Prostate gland (tissue), 2 donors: ENCODE measurements at regions not wholly inside any gene's neighbourhood (a gene's known extent, or its start where the extent isn't known, plus 50 kb on each side); places are given as distances from the start of the nearest gene placed in this dataset.

Experiments
- DNase-seq: peaks from one replicate; pipeline ENCODE4 v3.0.0-alpha.2; 2019; ENCODE audit warnings: low spot score
- H3K27ac ChIP-seq, 2 donors: fragments of 200-600 bp; sonication (generic); 2 replicates each; pipeline ENCODE4 v1.5.1; 2017 to 2019
- H3K27me3 ChIP-seq: fragments of 200-600 bp; sonication (generic); replicated peaks from 2 replicates; pipeline ENCODE4 v1.5.1; 2019; ENCODE audit not compliant: insufficient read depth
- H3K36me3 ChIP-seq, 2 donors: fragments of 200-600 bp; sonication (generic); 1 replicate in 1 of 2; 2 replicates in 1 of 2; pipeline versions ENCODE4 v1.5.1 to v1.8.1; 2017 to 2019
- H3K4me1 ChIP-seq: fragments of 200-600 bp; sonication (generic); replicated peaks from 2 replicates; pipeline ENCODE4 v1.5.1; 2019
- H3K4me3 ChIP-seq, 2 donors: fragments of 200-600 bp; sonication (generic); 2 replicates each; pipeline ENCODE4 v1.5.1; 2017 to 2019
- H3K9me3 ChIP-seq: fragments of 200-600 bp; sonication (generic); 2 replicates; pipeline ENCODE4 v1.5.1; 2017
- CTCF ChIP-seq, 4 experiments: fragments of 200-600 bp in 2 of 4; fragments of 450-650 bp in 2 of 4; sonication (generic) in 2 of 4; IDR thresholded peaks; 1 replicate in 3 of 4; 2 replicates in 1 of 4; pipeline ENCODE4 v1.5.1; 2016 to 2019; ENCODE audit warnings: antibody characterized with exemption in 4 of 4, mild to moderate bottlenecking in 2 of 4, moderate library complexity in 2 of 4
- POLR2A ChIP-seq: fragments of 450-650 bp; IDR thresholded peaks from one replicate; pipeline ENCODE4 v1.6.1; 2016; ENCODE audit warnings: antibody characterized with exemption, mild to moderate bottlenecking
- POLR2AphosphoS5 ChIP-seq: sonication (generic); formaldehyde crosslinking; IDR thresholded peaks from one replicate; pipeline ENCODE4 v1.6.1; 2017; ENCODE audit warnings: antibody characterized with exemption
- WGBS: methylation state at CpG from one replicate; pipeline ENCODE4 v1.1.5; 2018; 5-methylcytosine and 5-hydroxymethylcytosine counted together
- intact Hi-C: fragments of 100-400 bp; cut with DNase I; formaldehyde crosslinking; loops from one replicate; pipeline ENCODE4 v1.14.2; 2022

GRCh38 chr11:70756341-70756740 is 358.0 kb downstream of the CTTN start:
- H3K4me3 ChIP-seq, result no peak overlapping the region
- no peaks in the 10 kb centered on the region for H3K4me1 ChIP-seq
- H3K36me3 ChIP-seq, result no peaks in the 10 kb centered on the region
- no peak overlapping the region for H3K27ac ChIP-seq
- intact Hi-C loops, result no loop called here
- DNase-seq, result no peak
- TF ChIP-seq CTCF (IDR thresholded peaks at IDR 0.05) (no peak), POLR2AphosphoS5 (no peak), POLR2A (no peak)
- 85% methylated on average over 8 of the region's 8 CpGs for WGBS
- no peaks in the 10 kb centered on the region for H3K27me3 ChIP-seq
- H3K9me3 ChIP-seq, result no peaks in the 10 kb centered on the region

- DNase-seq, result no peak
- WGBS, result 83% methylated on average over 7 of the region's 7 CpGs
- TF ChIP-seq POLR2A (no peak), POLR2AphosphoS5 (no peak), CTCF (IDR thresholded peaks at IDR 0.05) (no peak)
Observed at GRCh38 chr11:70756756-70757155, 358.4 kb downstream of the CTTN start.

GRCh38 chr11:70757241-70757640 is 358.9 kb downstream of the CTTN start:
- TF ChIP-seq CTCF (IDR thresholded peaks at IDR 0.05) (no peak), POLR2A (no peak), POLR2AphosphoS5 (no peak)
- no peaks in the 10 kb centered on the region for H3K27me3 ChIP-seq
- no peaks in the 10 kb centered on the region for H3K4me1 ChIP-seq
- 84% methylated on average over 8 of the region's 8 CpGs for WGBS
- intact Hi-C loops, result no loop called here
- no peak overlapping the region for H3K27ac ChIP-seq
- no peaks in the 10 kb centered on the region for H3K9me3 ChIP-seq
- no peak overlapping the region for H3K4me3 ChIP-seq
- H3K36me3 ChIP-seq, result no peaks in the 10 kb centered on the region
- DNase-seq, result no peak

More at GRCh38 chr11:70756756-70757155, 358.4 kb downstream of the CTTN start:
- Histone ChIP-seq H3K4me3 (no peak overlapping the region), H3K27me3 (no peaks in the 10 kb centered on the region), H3K27ac (no peak overlapping the region), H3K36me3 (no peaks in the 10 kb centered on the region), H3K9me3 (no peaks in the 10 kb centered on the region), H3K4me1 (no peaks in the 10 kb centered on the region)
- intact Hi-C loops, result no loop called here

- Histone ChIP-seq H3K27ac (no peak overlapping the region), H3K36me3 (no peaks in the 10 kb centered on the region), H3K4me3 (no peak overlapping the region), H3K27me3 (no peaks in the 10 kb centered on the region), H3K4me1 (no peaks in the 10 kb centered on the region), H3K9me3 (no peaks in the 10 kb centered on the region)
- TF ChIP-seq POLR2AphosphoS5, result no peak
- 93% methylated on average over 20 of the region's 20 CpGs for WGBS
- DNase-seq, result no peak
- intact Hi-C loops, result no loop called here
Observed at GRCh38 chr11:70758206-70758605, 359.9 kb downstream of the CTTN start.

GRCh38 chr11:70759846-70760245 is 361.5 kb downstream of the CTTN start:
- no peaks in the 10 kb centered on the region for H3K4me1 ChIP-seq
- intact Hi-C loops, result no loop called here

More at GRCh38 chr11:70759846-70760245, 361.5 kb downstream of the CTTN start:
- no peak overlapping the region for H3K27ac ChIP-seq
- no peak for TF ChIP-seq POLR2A
- no peak for TF ChIP-seq POLR2AphosphoS5
- no peak for TF ChIP-seq CTCF (IDR thresholded peaks at IDR 0.05)
- WGBS, result 92% methylated on average over 8 of the region's 8 CpGs
- no peak overlapping the region for H3K4me3 ChIP-seq
- H3K9me3 ChIP-seq, result no peaks in the 10 kb centered on the region
- no peaks in the 10 kb centered on the region for H3K36me3 ChIP-seq
- no peaks in the 10 kb centered on the region for H3K27me3 ChIP-seq
- no peak for DNase-seq
